ENCODE measurements at regions not wholly inside any gene's neighbourhood (a gene's known extent, or its start where the extent isn't known, plus 50 kb on each side); places are given as distances from the start of the nearest gene placed in this dataset.

DNA sequence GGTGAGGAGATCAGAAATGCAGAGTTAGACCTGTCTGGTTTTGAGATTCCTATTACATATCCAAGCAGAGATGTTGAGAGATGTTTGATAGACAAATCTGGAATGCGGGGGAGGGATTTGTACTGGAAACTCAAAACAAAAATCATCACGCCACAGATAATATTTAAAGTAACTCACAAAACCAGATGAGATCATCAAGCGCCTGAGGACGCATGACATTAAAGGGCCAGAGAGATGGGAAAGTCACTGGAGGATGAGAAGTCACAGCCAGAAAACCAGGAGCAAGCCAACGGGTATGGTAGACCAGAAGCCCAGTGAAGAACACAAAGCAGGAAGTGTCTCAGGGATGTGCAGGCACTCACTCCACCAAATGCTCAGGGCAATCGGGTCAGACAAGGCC is 87.7 kb downstream of the DLL1 start:
- no peak overlapping the region for H3K4me3 ChIP-seq (ENCODE audit: low read depth, low read length)
- TF ChIP-seq, protein P1, sequence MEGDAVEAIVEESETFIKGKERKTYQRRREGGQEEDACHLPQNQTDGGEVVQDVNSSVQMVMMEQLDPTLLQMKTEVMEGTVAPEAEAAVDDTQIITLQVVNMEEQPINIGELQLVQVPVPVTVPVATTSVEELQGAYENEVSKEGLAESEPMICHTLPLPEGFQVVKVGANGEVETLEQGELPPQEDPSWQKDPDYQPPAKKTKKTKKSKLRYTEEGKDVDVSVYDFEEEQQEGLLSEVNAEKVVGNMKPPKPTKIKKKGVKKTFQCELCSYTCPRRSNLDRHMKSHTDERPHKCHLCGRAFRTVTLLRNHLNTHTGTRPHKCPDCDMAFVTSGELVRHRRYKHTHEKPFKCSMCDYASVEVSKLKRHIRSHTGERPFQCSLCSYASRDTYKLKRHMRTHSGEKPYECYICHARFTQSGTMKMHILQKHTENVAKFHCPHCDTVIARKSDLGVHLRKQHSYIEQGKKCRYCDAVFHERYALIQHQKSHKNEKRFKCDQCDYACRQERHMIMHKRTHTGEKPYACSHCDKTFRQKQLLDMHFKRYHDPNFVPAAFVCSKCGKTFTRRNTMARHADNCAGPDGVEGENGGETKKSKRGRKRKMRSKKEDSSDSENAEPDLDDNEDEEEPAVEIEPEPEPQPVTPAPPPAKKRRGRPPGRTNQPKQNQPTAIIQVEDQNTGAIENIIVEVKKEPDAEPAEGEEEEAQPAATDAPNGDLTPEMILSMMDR (IDR thresholded peaks at IDR 0.05; ENCODE audit: insufficient read depth, low read length): no peak
- no peak for DNase-seq (ENCODE audit: low read depth)

DNA sequence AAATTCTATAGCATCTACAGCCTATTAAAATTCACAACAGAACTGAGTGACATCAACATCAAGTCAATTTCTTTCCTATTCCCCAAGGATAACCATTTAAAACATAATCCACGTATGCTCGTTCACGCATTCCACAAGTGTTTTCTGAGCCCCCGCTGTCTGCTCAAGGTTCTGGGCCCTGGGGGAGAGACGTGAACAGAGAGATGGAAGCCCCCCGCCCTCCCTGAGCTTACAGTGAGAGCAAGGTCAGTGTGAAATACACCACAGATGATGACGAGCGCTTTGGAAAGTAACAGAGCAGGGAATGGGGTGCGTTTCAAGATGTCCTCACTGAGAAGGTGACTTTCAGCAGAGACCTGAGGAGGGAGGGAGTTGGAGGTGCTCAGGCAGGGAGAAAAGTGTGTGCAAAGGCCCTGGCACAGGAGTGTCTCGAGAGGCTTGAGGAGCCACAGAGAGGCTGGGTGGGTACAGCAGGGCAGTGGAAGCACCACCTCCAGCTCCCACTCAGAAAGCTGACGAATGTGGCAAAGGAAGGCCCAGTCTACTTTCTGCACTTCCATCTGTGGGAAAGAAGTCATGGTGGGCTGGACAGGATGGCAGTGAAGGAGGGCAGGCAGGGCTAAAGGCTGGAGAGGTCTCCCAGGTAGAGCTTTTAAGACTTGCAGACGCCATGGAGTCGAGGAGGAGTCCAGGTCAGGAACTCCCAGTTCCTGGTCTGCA is 88.3 kb downstream of the DLL1 start:
- no peak overlapping the region for H3K4me3 ChIP-seq (ENCODE audit: low read depth, low read length)
- DNase-seq (ENCODE audit: low read depth): no peak
- TF ChIP-seq, protein P1 (IDR thresholded peaks at IDR 0.05; ENCODE audit: insufficient read depth, low read length): no peak

DNA sequence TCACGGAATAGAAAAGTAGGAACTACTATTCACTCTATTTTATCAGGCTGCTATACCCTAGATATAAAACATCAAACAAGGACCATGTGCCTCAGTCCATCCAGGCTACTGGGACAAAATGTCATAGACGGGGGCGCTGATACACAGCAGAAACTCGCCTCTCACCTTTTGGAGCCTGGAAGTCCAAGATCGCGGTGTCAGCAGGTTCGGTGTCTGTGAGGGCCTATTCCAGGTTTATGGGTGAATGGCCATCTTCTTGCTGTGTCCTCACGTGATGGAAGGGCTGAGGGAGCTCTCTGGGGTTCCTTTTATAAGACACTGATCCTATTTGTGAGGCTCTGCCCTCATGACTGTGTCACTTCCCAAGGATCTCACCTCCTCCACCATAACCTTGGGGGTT is 89.5 kb downstream of the DLL1 start:
- DNase-seq (ENCODE audit: low read depth): no peak
- no peak overlapping the region for H3K4me3 ChIP-seq (ENCODE audit: low read depth, low read length)
- TF ChIP-seq, protein P1 (IDR thresholded peaks at IDR 0.05; ENCODE audit: insufficient read depth, low read length): no peak

DNA sequence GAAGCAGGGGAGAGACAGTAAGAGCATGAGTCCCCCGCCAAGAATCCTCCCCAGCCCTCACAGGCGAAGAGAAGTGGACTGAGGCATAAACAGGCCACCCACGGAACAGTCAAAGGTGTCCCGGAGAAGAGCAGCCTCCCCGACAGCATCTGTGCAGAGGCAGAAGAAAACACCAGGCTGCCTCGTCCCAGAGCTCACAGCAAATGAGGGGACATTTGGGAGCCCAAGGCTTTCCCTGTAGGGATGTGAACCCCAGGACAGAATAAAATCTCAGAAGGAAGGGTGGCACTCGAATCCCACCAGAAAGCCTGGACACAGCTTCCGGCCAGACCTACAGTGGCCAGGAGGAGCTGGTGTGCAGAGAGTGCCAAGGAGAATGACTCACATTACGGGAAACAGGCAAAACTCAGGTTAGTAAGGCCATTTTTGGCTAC is 90.4 kb downstream of the DLL1 start:
- TF ChIP-seq, protein P1 (IDR thresholded peaks at IDR 0.05; ENCODE audit: insufficient read depth, low read length): no peak
- peak; percentile 4 for DNase-seq (ENCODE audit: low read depth)
- no peak overlapping the region for H3K4me3 ChIP-seq (ENCODE audit: low read depth, low read length)

DNA sequence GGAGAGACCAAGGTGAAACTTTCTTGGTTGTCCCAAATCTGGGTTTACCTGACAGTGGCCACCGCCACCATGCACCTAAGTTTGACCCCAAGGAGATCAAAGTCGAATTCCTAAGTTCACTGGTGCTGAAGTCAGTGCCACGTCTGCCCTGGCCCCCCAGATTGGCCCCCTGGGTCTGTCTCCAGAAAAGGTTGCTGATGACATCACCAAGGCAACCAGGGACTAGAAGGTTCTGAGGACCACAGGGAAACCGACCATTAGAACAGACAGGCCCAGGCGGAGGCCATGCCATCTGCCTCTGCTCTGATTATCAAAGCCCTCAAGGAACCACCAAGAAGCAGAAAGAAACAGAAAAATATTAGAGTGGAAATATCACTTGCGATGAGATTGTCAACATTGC is 91.2 kb downstream of the DLL1 start:
- no peak for DNase-seq (ENCODE audit: low read depth)
- TF ChIP-seq, protein P1 (IDR thresholded peaks at IDR 0.05; ENCODE audit: insufficient read depth, low read length): no peak
- H3K4me3 ChIP-seq (ENCODE audit: low read depth, low read length): no peak overlapping the region

DNA sequence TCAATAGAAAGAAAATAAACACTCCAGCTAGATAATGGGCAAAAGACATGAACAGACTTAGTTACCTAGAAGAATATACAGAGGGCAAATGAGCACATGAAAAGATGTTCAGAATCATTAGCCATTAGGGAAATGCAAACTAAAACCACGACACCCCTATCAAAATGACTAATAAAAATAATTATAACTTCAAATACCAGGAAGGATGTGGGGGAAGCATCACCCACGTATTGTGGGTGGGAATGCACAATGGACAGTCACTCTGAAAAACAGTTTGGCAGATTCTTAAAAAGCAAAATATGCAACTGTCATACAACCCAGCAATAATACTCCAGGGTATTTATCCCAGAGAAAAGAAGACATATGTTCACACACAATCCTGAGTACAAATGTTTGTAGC is 92.6 kb downstream of the DLL1 start:
- no peak for DNase-seq (ENCODE audit: low read depth)
- H3K4me3 ChIP-seq (ENCODE audit: low read depth, low read length): no peak overlapping the region
- TF ChIP-seq, protein P1 (IDR thresholded peaks at IDR 0.05; ENCODE audit: insufficient read depth, low read length): no peak

DNA sequence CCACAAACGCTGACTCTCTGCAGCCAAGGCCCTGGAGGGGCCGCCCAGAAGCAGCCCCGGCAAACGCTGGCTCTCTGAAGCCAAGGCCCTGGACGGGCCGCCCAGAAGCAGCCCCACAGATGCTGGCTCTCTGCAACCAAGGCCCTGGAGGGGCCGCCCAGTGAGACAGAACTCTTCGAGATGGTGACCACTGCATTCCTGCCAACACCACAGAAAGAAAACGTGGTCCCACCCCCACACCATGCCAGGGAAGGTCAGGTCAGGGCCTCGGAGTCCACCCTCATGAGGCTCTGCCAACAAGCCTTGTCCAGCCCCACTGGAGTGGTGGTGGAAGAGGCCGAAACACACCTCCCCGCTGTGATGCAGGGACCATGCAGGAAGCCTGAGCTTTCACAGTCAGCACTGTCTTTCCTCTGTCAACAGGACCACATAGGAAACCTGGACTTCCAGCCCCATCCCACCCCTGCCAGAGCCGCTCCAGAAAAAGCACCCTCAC is 97.5 kb downstream of the DLL1 start:
- H3K4me3 ChIP-seq (ENCODE audit: low read depth, low read length): no peak overlapping the region
- TF ChIP-seq, protein P1 (IDR thresholded peaks at IDR 0.05; ENCODE audit: insufficient read depth, low read length): no peak
- DNase-seq (ENCODE audit: low read depth): no peak
